ENCODE measurements at regions not wholly inside any gene's neighbourhood (a gene's known extent, or its start where the extent isn't known, plus 50 kb on each side); places are given as distances from the start of the nearest gene placed in this dataset.

DNA sequence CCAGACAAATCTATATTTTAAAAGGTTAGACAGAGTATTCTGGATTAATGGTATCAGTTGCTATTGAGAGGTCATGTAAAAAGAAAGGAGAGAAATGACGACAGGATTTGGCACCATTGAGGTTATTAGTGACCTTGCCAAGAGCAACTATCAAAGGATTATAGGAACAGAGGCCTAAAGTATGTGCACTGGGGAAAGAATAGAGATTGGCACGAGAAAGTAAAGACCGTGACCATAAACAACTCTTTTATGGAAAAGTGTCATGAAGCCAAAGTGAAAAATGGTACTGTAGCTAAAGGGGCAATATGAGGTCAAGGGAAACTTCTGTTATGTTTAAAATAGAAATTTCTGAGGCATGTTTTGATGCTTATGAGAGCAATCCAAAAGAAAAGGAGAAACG is 115.2 kb upstream of the KIF2B start:
- intact Hi-C loops (cut with micrococcal nuclease): no loop called here

More for the DNA sequence above, 115.2 kb upstream of the KIF2B start:
- H4K20me1 ChIP-seq (ENCODE audit: insufficient read depth, low read length): no peaks in the 10 kb centered on the region
- no peak overlapping the region for H3K4me3 ChIP-seq (ENCODE audit: insufficient read depth, low read depth, low read length)
- no peak overlapping the region for H2BK20ac ChIP-seq (ENCODE audit: low read depth, low read length)
- no peak overlapping the region for H3K23ac ChIP-seq (ENCODE audit: low read depth, low read length)
- H2AK9ac ChIP-seq (replicated peaks; ENCODE audit: low read depth, low read length, poor library complexity): no peak overlapping the region
- no peaks in the 10 kb centered on the region for H3K36me3 ChIP-seq (ENCODE audit: control insufficient read depth, insufficient read depth, low read length)
- no peak overlapping the region for H3K27ac ChIP-seq (ENCODE audit: insufficient read depth, low read length)
- no peak overlapping the region for H2AFZ ChIP-seq (replicated peaks; ENCODE audit: low read length, poor library complexity)
- no peak overlapping the region for H3K14ac ChIP-seq (replicated peaks; ENCODE audit: low read depth, low read length)
- H3K9ac ChIP-seq (ENCODE audit: low read depth, low read length): no peak overlapping the region
- H4K5ac ChIP-seq (ENCODE audit: low read depth, low read length): no peak overlapping the region
- ATAC-seq (ENCODE audit: low read depth): no peak
- no peak overlapping the region for H3K4me2 ChIP-seq (ENCODE audit: low read depth, low read length)
- POLR2A ChIA-PET (ENCODE audit: unreplicated experiment): no interaction called here
- no peak overlapping the region for H4K8ac ChIP-seq (ENCODE audit: low read depth in 2 of 2, low read length in 2 of 2)
- no peaks in the 10 kb centered on the region for H3K79me1 ChIP-seq (ENCODE audit: low read depth in 1 of 2, low read length in 2 of 2)
- no peaks in the 10 kb centered on the region for H3K9me3 ChIP-seq (ENCODE audit: control insufficient read depth, insufficient read depth, low read length)
- H2AK5ac ChIP-seq (ENCODE audit: low read depth, low read length): no peak overlapping the region
- no peak overlapping the region for H3K56ac ChIP-seq (ENCODE audit: extremely low read depth, insufficient read depth, low read length)
- H3K9me1 ChIP-seq (ENCODE audit: insufficient read depth, low read length): no peaks in the 10 kb centered on the region
- DNase-seq: no peak
- H2BK5ac ChIP-seq (ENCODE audit: low read depth, low read length, poor library complexity, severe bottlenecking): no peak overlapping the region
- H3K18ac ChIP-seq (ENCODE audit: low read depth, low read length): no peak overlapping the region
- TF ChIP-seq CEBPB (IDR thresholded peaks at IDR 0.05; ENCODE audit: low read depth, low read length): no peak
- no peak for TF ChIP-seq CHD1 (IDR thresholded peaks at IDR 0.05; ENCODE audit: low read depth, low read length)
- no peak for TF ChIP-seq BHLHE40 (IDR thresholded peaks at IDR 0.05; ENCODE audit: low read depth, low read length)
- no peak for TF ChIP-seq POLR2A (IDR thresholded peaks at IDR 0.05; ENCODE audit: low read depth, low read length)
- TF ChIP-seq, protein P1, sequence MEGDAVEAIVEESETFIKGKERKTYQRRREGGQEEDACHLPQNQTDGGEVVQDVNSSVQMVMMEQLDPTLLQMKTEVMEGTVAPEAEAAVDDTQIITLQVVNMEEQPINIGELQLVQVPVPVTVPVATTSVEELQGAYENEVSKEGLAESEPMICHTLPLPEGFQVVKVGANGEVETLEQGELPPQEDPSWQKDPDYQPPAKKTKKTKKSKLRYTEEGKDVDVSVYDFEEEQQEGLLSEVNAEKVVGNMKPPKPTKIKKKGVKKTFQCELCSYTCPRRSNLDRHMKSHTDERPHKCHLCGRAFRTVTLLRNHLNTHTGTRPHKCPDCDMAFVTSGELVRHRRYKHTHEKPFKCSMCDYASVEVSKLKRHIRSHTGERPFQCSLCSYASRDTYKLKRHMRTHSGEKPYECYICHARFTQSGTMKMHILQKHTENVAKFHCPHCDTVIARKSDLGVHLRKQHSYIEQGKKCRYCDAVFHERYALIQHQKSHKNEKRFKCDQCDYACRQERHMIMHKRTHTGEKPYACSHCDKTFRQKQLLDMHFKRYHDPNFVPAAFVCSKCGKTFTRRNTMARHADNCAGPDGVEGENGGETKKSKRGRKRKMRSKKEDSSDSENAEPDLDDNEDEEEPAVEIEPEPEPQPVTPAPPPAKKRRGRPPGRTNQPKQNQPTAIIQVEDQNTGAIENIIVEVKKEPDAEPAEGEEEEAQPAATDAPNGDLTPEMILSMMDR (conservative IDR thresholded peaks at IDR 0.05; ENCODE audit: low read depth, low read length): no peak
- no peak for TF ChIP-seq FOS (IDR thresholded peaks at IDR 0.05; ENCODE audit: low read depth, low read length)
- TF ChIP-seq RCOR1 (IDR thresholded peaks at IDR 0.05; ENCODE audit: insufficient replicate concordance, low read length): no peak
- no peak for TF ChIP-seq SMC3 (IDR thresholded peaks at IDR 0.05; ENCODE audit: low read depth, low read length)
- no peak for TF ChIP-seq MAFK (IDR thresholded peaks at IDR 0.05; ENCODE audit: low read depth, low read length)
- TF ChIP-seq NFE2L2 (IDR thresholded peaks at IDR 0.05; ENCODE audit: low read depth, low read length): no peak
- H3K4me1 ChIP-seq (ENCODE audit: control insufficient read depth, insufficient read depth, low read length): no peaks in the 10 kb centered on the region
- H2BK120ac ChIP-seq (ENCODE audit: low read depth, low read length): no peak overlapping the region
- no TSS peak for BruUV-seq (replicated peaks)
- WGBS, 2 experiments (ENCODE audit: extremely low coverage in 2 of 2, insufficient read length in 1 of 2): 55% methylated on average over 3 of the region's 4 CpGs; no CpG with 5 or more reads in 1 of the 2 experiments
- no peak overlapping the region for H2BK15ac ChIP-seq (ENCODE audit: low read depth, low read length)
- dilution Hi-C loops (cut with HindIII; ENCODE audit: low sequenced_read_pairs, unreplicated experiment) (no loop called here), in situ Hi-C loops (cut with MboI; ENCODE audit: low sequenced_read_pairs) (no loop called here)
- no peak overlapping the region for H4K91ac ChIP-seq (ENCODE audit: insufficient read depth, low read depth, low read length)
- CTCF ChIA-PET: no interaction called here
- no peaks in the 10 kb centered on the region for H3K27me3 ChIP-seq (ENCODE audit: control insufficient read depth, insufficient read depth, low read length)
- H3K4ac ChIP-seq (ENCODE audit: low read depth, low read length): no peak overlapping the region

Measured in IMR-90 (cell line).